GM23338 (cell line): ENCODE measurements at regions not wholly inside any gene's neighbourhood (a gene's known extent, or its start where the extent isn't known, plus 50 kb on each side); places are given as distances from the start of the nearest gene placed in this dataset.

Source experiments
- ATAC-seq: fragments of 200-7000 bp; cut with Tn5 transposase; 3 replicates; pipeline ENCODE4 v1.9.1; 2020
- DNase-seq: peaks from one replicate; pipeline ENCODE4 v3.0.0-alpha.2; 2015; ENCODE audit warnings: low spot score
- H2AFZ ChIP-seq: fragments of 200-600 bp; sonication (generic); 2 replicates; pipeline ENCODE4 v1.8.0; 2016; ENCODE audit warnings: antibody characterized with exemption, mild to moderate bottlenecking, moderate library complexity
- H3F3A ChIP-seq: fragments of 200-600 bp; sonication (generic); replicated peaks from 2 replicates; pipeline ENCODE4 v1.8.0; 2017; ENCODE audit warnings: antibody characterized with exemption, mixed run types, low read depth
- H3K27ac ChIP-seq: fragments of 200-600 bp; sonication (generic); 2 replicates; pipeline ENCODE4 v1.6.1; 2016; ENCODE audit warnings: low read depth
- H3K27me3 ChIP-seq: fragments of 200-600 bp; sonication (generic); 2 replicates; pipeline ENCODE4 v1.8.0; 2016; ENCODE audit warnings: mild to moderate bottlenecking, mixed run types, moderate library complexity; ENCODE audit not compliant: insufficient read depth
- H3K36me3 ChIP-seq: fragments of 200-600 bp; sonication (generic); 2 replicates; pipeline ENCODE4 v1.8.0; 2016; ENCODE audit warnings: mild to moderate bottlenecking; ENCODE audit not compliant: insufficient read depth
- H3K4me1 ChIP-seq: fragments of 200-600 bp; sonication (generic); 2 replicates; pipeline ENCODE4 v1.8.0; 2016; ENCODE audit warnings: mild to moderate bottlenecking, moderate library complexity; ENCODE audit not compliant: insufficient read depth
- H3K4me2 ChIP-seq: fragments of 200-600 bp; sonication (generic); 2 replicates; pipeline ENCODE4 v1.7.1; 2017; ENCODE audit warnings: mixed run types
- H3K4me3 ChIP-seq: fragments of 200-600 bp; sonication (generic); 2 replicates; pipeline ENCODE4 v1.6.1; 2016; ENCODE audit warnings: mixed run types
- H3K79me2 ChIP-seq: fragments of 200-600 bp; sonication (generic); replicated peaks from 2 replicates; pipeline ENCODE4 v1.8.0; 2017; ENCODE audit warnings: mild to moderate bottlenecking; ENCODE audit not compliant: insufficient read depth
- H3K9me2 ChIP-seq: fragments of 200-600 bp; sonication (generic); 2 replicates; pipeline ENCODE4 v1.8.0; 2017; ENCODE audit not compliant: insufficient read depth
- H4K20me1 ChIP-seq: fragments of 200-600 bp; sonication (generic); replicated peaks from 2 replicates; pipeline ENCODE4 v1.8.0; 2017; ENCODE audit warnings: mild to moderate bottlenecking; ENCODE audit not compliant: insufficient read depth
- H3K27ac Mint-ChIP-seq: 2 replicates; pipeline ENCODE4 v1.8.0; 2020; ENCODE audit warnings: inconsistent platforms, mild to moderate bottlenecking, moderate library complexity, mixed read lengths
- H3K27me3 Mint-ChIP-seq: 3 replicates; pipeline ENCODE4 v1.8.0; 2022; ENCODE audit warnings: low read depth, mild to moderate bottlenecking, moderate library complexity, mixed read lengths, inconsistent platforms; ENCODE audit not compliant: insufficient read depth, poor library complexity
- H3K36me3 Mint-ChIP-seq: 3 replicates; pipeline ENCODE4 v1.8.0; 2021; ENCODE audit warnings: low read depth, mild to moderate bottlenecking, inconsistent platforms, moderate library complexity, mixed read lengths
- H3K4me1 Mint-ChIP-seq: 3 replicates; pipeline ENCODE4 v1.8.0; 2020; ENCODE audit warnings: mild to moderate bottlenecking, inconsistent platforms, mixed read lengths
- H3K4me3 Mint-ChIP-seq: 3 replicates; pipeline ENCODE4 v1.8.0; 2021; ENCODE audit warnings: moderate library complexity, mild to moderate bottlenecking, inconsistent platforms, mixed read lengths
- H3K9me3 Mint-ChIP-seq: 3 replicates; pipeline ENCODE4 v1.8.0; 2020; ENCODE audit warnings: moderate library complexity, mild to moderate bottlenecking, inconsistent platforms, mixed read lengths
- CREB1 ChIP-seq: fragments of 250-450 bp; sonication (Bioruptor Pico); IDR thresholded peaks from 2 replicates; pipeline ENCODE4 v1.5.0; 2020; ENCODE audit warnings: low read depth, mild to moderate bottlenecking, moderate library complexity
- ETS1 ChIP-seq: IDR thresholded peaks from 2 replicates; pipeline ENCODE4 v1.6.1; 2016; ENCODE audit warnings: antibody characterized with exemption
- EZH2 ChIP-seq: fragments of 200-600 bp; sonication (generic); IDR thresholded peaks from one replicate; pipeline ENCODE4 v1.8.0; 2017; ENCODE audit warnings: antibody characterized with exemption, mild to moderate bottlenecking, low read depth; ENCODE audit not compliant: unreplicated experiment
- JUNB ChIP-seq: IDR thresholded peaks from one replicate; pipeline ENCODE4 v1.6.1; 2016; ENCODE audit warnings: antibody characterized with exemption; ENCODE audit not compliant: unreplicated experiment
- NANOG ChIP-seq: IDR thresholded peaks from 2 replicates; pipeline ENCODE4 v1.6.1; 2016; ENCODE audit warnings: antibody characterized with exemption, borderline replicate concordance
- REST ChIP-seq: IDR thresholded peaks from one replicate; pipeline ENCODE4 v1.6.1; 2018; ENCODE audit warnings: antibody characterized with exemption; ENCODE audit not compliant: unreplicated experiment
- STAT1 ChIP-seq: IDR thresholded peaks from one replicate; pipeline ENCODE4 v1.6.1; 2016; ENCODE audit warnings: antibody characterized with exemption; ENCODE audit not compliant: unreplicated experiment
- ZNF114 ChIP-seq: fragments of 250-450 bp; sonication (Bioruptor Pico); IDR thresholded peaks from 2 replicates; pipeline ENCODE4 v1.5.0; 2020; ENCODE audit warnings: mild to moderate bottlenecking, moderate library complexity
- ZNF331 ChIP-seq: fragments of 250-450 bp; sonication (Bioruptor Pico); IDR thresholded peaks from 2 replicates; pipeline ENCODE4 v1.5.0; 2020; ENCODE audit warnings: low read depth, mild to moderate bottlenecking, moderate library complexity
- TF ChIP-seq, protein P1 (sequence below), 2 experiments: fragments of 200-600 bp in 1 of 2; sonication (generic) in 1 of 2; conservative IDR thresholded peaks; 2 replicates each; pipeline versions ENCODE4 v1.5.1 to v1.6.1; 2016 to 2017; ENCODE audit warnings: antibody characterized with exemption in 2 of 2, low read depth in 2 of 2, mild to moderate bottlenecking in 2 of 2, moderate library complexity in 1 of 2

GRCh38 chr5:106673941-106674340 lies 996.8 kb downstream of the EFNA5 start (continued):
- TF ChIP-seq, protein P1, sequence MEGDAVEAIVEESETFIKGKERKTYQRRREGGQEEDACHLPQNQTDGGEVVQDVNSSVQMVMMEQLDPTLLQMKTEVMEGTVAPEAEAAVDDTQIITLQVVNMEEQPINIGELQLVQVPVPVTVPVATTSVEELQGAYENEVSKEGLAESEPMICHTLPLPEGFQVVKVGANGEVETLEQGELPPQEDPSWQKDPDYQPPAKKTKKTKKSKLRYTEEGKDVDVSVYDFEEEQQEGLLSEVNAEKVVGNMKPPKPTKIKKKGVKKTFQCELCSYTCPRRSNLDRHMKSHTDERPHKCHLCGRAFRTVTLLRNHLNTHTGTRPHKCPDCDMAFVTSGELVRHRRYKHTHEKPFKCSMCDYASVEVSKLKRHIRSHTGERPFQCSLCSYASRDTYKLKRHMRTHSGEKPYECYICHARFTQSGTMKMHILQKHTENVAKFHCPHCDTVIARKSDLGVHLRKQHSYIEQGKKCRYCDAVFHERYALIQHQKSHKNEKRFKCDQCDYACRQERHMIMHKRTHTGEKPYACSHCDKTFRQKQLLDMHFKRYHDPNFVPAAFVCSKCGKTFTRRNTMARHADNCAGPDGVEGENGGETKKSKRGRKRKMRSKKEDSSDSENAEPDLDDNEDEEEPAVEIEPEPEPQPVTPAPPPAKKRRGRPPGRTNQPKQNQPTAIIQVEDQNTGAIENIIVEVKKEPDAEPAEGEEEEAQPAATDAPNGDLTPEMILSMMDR (conservative IDR thresholded peaks at IDR 0.05; ENCODE audit: low read depth in 2 of 2) = no peak
- TF ChIP-seq NANOG (no peak), ETS1 (no peak)

GRCh38 chr5:106661866-106662265 lies 1008.9 kb downstream of the EFNA5 start:
- H3K9me2 ChIP-seq = no peaks in the 10 kb centered on the region
- H3K36me3 Mint-ChIP-seq = no peaks in the 10 kb centered on the region
- H3K79me2 ChIP-seq = no peaks in the 10 kb centered on the region
- H3F3A ChIP-seq = no peaks in the 10 kb centered on the region
- no peak overlapping the region for H3K27ac Mint-ChIP-seq
- no peak overlapping the region for H2AFZ ChIP-seq
- no peaks in the 10 kb centered on the region for H3K4me1 Mint-ChIP-seq
- ATAC-seq = no peak
- H3K4me1 ChIP-seq = no peaks in the 10 kb centered on the region
- no peak overlapping the region for H3K4me3 ChIP-seq
- H3K9me3 Mint-ChIP-seq = no peaks in the 10 kb centered on the region
- no peaks in the 10 kb centered on the region for H3K27me3 Mint-ChIP-seq
- no peak overlapping the region for H3K4me2 ChIP-seq
- H4K20me1 ChIP-seq = no peaks in the 10 kb centered on the region
- no peaks in the 10 kb centered on the region for H3K27me3 ChIP-seq
- H3K27ac ChIP-seq = no peak overlapping the region
- H3K4me3 Mint-ChIP-seq = no peak overlapping the region
- H3K36me3 ChIP-seq = no peaks in the 10 kb centered on the region
- no peak for DNase-seq
- TF ChIP-seq EZH2 = no peak
- no peak for TF ChIP-seq JUNB
- no peak for TF ChIP-seq CREB1 (CRISPR knock-in tag)
- no peak for TF ChIP-seq NANOG
- TF ChIP-seq REST = no peak
- TF ChIP-seq ZNF331 (CRISPR knock-in tag) = no peak
- TF ChIP-seq ZNF114 (CRISPR knock-in tag) = no peak
- TF ChIP-seq ETS1 = no peak
- TF ChIP-seq STAT1 = no peak
- TF ChIP-seq, protein P1 (conservative IDR thresholded peaks at IDR 0.05; ENCODE audit: low read depth in 2 of 2) = no peak
